GM19240 (cell line): ENCODE measurements at regions not wholly inside any gene's neighbourhood (a gene's known extent, or its start where the extent isn't known, plus 50 kb on each side); places are given as distances from the start of the nearest gene placed in this dataset.

Source experiments
- DNase-seq: peaks from one replicate; pipeline ENCODE4 v3.0.0; 2011; ENCODE audit warnings: low spot score; ENCODE audit not compliant: insufficient read length

DNA sequence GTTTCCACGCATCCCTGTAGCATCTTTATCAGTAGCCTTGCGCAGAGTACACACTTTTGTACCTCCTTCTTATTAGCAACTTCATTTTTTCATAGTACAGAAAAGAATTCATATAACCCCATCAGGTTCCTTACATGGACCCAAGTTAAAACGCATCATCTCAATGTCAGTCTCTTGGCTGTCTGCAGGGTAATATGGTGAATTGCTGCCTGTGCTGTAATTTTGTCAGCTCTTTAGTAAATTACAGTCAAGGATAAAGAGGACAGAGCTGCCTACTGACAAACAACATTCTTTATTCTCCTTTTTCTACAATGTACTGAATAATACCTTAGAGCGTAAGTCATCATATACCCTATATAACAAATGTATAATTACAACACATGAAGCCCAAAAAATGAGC is 222.5 kb downstream of the MRPL39 start:
- no peak for DNase-seq

DNA sequence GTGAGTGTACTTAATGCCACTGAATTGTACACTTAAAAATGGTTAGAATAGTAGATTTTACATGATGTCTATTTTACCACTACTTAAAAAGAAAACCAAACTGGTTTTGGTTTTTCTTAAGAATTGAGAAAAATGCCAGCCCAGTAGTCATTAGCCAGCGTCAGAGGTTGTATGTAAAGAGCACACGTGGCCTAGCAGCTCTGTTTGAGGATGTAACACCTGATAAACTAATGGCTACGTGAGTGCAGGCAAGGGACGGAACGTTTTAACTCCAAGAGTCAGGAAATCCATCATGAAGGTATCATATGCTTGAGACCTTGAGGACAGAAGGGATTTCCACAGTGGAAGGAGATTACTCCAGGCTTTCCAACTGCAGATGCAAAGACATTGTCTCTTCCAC is 223.7 kb downstream of the MRPL39 start:
- DNase-seq, result no peak

- no peak for DNase-seq
Observed at GRCh38 chr21:25381936-25382452, 225.3 kb downstream of the MRPL39 start.

- DNase-seq, result no peak
Observed at GRCh38 chr21:25375675-25376074, 231.6 kb downstream of the MRPL39 start.

GRCh38 chr21:25373126-25374082 is 233.9 kb downstream of the MRPL39 start:
- DNase-seq, result no peak

GRCh38 chr21:25371841-25372425 is 235.3 kb downstream of the MRPL39 start:
- no peak for DNase-seq

- no peak for DNase-seq
Observed at GRCh38 chr21:25370311-25370744, 237.0 kb downstream of the MRPL39 start.

DNA sequence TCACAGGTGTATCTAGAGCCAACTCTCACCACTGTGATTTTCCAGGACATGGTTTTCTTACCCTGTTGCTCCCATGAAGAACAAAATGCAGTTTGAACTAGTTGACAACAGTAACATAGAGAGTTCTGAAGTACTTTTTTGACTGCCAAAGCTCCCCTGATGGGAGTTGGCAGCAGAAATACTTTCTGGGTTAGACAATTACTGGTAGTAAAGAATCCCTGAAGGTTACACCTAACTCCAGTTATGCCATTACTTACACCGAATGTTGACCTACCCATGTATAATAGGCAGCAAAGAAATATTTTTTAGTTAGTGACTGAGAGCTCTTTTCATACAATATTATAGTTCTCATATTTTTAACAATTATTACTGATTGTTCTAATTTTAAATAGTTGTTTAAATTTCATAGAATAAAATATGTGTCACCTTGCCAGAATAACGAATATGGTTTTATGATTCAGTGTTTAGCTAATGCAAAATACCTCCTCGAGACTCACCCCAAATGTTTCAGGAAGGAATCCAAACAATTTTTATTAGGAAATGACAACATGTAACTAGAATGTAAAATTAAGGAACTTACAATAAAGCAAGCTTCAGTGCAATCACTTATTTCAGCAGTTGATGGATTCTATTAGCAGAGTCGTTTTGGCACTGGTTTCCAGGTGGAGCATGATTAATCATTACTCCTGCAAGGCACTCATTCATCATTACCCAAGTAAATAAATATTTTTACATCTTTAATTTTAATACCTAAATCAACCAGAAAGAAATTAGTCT is 237.6 kb downstream of the MRPL39 start:
- DNase-seq, result no peak

GRCh38 chr21:25368531-25368930 is 238.8 kb downstream of the MRPL39 start:
- DNase-seq, result no peak

DNA sequence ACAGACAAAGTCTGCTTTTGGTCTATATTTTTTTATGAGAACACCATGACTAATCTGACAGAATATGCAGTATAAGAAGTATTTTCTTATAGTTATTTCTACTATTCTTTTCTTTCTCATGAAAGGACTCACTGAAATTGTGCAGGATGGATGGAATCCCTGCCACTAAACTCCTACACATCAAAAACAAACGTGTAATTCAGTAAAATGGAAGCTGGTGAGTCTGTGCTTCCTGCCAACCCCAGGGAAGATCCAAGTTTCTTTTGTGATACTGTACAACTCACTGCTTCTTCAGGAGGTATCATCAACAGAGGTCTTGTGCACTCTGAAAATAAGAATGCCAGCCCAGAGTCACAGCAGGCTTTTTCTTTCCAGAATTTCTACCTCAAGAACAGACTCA is 241.2 kb downstream of the MRPL39 start:
- no peak for DNase-seq

DNA sequence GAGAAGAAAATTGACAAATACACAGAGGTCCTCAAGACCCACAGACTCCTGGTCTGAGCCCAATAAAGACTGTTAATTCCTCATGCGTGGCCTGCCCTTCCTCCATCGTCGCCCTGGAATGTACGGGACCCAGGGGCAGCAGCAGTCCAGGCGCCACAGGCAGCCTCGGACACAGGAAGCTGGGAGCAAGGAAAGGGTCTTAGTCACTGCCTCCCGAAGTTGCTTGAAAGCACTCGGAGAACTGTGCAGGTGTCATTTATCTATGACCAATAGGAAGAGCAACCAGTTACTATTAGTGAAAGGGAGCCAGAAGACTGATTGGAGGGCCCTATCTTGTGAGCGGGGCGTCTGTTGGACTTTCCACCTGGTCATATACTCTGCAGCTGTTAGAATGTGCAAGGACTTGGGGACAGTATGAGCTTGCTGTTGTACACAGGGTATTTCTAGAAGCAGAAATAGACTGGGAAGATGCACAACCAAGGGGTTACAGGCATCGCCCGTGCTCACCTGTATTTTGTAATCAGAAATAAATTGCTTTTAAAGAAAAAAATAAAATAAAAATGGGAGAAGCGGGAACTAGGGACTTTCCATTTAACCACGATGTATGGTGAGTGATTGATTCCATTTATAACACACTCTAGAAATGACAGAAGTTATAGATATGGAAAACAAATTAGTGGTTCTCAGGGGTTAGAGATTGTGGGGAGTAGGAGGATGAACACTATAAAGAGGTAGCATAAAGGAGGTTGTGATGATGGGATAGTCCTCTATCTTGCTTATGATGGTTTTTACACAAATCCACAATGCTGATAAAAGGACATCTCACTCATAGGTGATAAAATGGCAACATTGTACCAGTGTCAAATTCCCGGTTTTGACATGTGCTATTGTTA is 244.7 kb downstream of the MRPL39 start:
- no peak for DNase-seq

- DNase-seq, result no peak
Observed at GRCh38 chr21:25361765-25362164, 245.5 kb downstream of the MRPL39 start.

- DNase-seq, result no peak
Observed at GRCh38 chr21:25361097-25361496, 246.2 kb downstream of the MRPL39 start.

- DNase-seq, result no peak
Observed at GRCh38 chr21:25360593-25360992, 246.7 kb downstream of the MRPL39 start.

GRCh38 chr21:25359724-25360123 is 247.6 kb downstream of the MRPL39 start:
- no peak for DNase-seq

GRCh38 chr21:25350056-25350455 is 257.2 kb downstream of the MRPL39 start:
- no peak for DNase-seq

DNA sequence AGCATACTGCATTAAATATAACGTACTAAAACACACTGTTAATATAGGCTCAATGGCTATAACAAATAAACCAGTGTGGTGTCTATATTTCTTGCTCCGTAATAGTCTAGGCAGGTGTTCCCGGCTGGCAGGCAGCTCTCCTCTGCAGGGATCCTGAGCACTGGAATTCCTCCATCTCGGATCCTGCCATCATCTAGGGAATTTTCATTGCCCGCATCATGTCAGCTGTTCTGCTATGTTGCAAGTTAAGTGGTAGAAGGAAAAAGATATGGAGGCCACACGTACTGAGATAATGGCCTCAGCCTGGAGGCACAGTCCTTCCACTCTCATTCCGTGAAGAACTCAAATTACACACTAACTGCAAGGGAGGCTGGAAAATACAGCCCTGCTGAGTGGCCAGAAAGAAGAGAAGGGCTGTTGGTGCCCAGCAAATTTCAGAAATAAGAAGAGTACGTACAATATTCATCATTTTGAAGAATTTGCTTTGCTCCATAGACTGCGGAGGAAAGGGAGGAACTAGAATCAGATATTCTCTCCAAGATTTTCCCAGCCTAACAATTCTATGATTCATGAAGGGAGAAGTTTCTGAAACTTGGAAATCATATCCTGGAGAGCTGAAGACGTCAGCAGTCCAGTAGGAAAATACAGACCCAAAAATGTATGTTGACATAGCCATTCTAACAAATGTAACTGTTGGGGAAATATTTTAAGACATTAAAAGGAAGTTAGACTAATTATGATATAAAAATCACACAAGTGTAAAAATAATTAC is 263.3 kb downstream of the MRPL39 start:
- no peak for DNase-seq

GRCh38 chr21:25342816-25343215 is 264.5 kb downstream of the MRPL39 start:
- DNase-seq, result no peak

GRCh38 chr21:25341981-25342380 is 265.3 kb downstream of the MRPL39 start:
- no peak for DNase-seq

DNA sequence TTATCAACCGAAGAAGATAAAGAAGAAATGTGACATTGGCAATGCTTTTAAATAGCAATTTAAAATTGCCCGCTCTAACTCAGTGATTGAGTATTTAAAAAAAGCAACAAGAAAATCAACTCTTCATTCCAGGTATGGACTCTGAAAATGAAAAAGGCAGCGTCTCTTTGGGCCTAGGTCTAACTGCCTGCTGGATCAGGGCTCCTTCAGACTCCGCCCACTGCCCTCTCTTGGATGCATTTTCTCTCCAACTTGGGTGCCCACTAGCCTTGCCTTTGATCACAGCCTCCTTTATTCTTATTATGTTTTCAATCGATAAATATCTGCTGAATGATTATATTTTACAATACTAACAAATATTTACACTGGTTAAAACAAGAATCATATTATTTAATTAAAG is 268.9 kb downstream of the MRPL39 start:
- no peak for DNase-seq
